SK-N-MC (cell line): ENCODE measurements at regions not wholly inside any gene's neighbourhood (a gene's known extent, or its start where the extent isn't known, plus 50 kb on each side); places are given as distances from the start of the nearest gene placed in this dataset.

ENCODE experiments used
- DNase-seq: peaks from one replicate; pipeline ENCODE4 v3.0.0-alpha.2; 2011; ENCODE audit warnings: low read depth, low spot score
- H3K27ac ChIP-seq: fragments of 200-600 bp; sonication (generic); 2 replicates; pipeline ENCODE4 v1.5.1; 2016; ENCODE audit warnings: mixed run types
- H3K36me3 ChIP-seq: fragments of 200-600 bp; sonication (generic); 2 replicates; pipeline ENCODE4 v1.6.1; 2017; ENCODE audit warnings: antibody characterized with exemption, low read length, mixed read lengths; ENCODE audit not compliant: insufficient read depth
- H3K4me3 ChIP-seq: fragments of 200-600 bp; sonication (generic); 2 replicates; pipeline ENCODE4 v1.5.1; 2016
- H3K9ac ChIP-seq: fragments of 200-600 bp; sonication (generic); 2 replicates; pipeline ENCODE4 v1.8.0; 2017; ENCODE audit warnings: mixed run types, mixed read lengths; ENCODE audit not compliant: insufficient read length
- H3K9me3 ChIP-seq: fragments of 200-600 bp; sonication (generic); 2 replicates; pipeline ENCODE4 v1.6.1; 2017; ENCODE audit warnings: low read depth, mild to moderate bottlenecking, antibody characterized with exemption, low read length, moderate library complexity, mixed read lengths
- EZH2 ChIP-seq: fragments of 200-600 bp; sonication (generic); IDR thresholded peaks from one replicate; pipeline ENCODE4 v1.6.1; 2017; ENCODE audit warnings: antibody characterized with exemption
- FOXP2 ChIP-seq: optimal IDR thresholded peaks from 2 replicates; pipeline ENCODE3; 2011; ENCODE audit warnings: mild to moderate bottlenecking, moderate library complexity; ENCODE audit not compliant: insufficient read depth; ENCODE audit errors: extremely low read length, control extremely low read depth
- POLR2AphosphoS5 ChIP-seq: IDR thresholded peaks from 2 replicates; pipeline ENCODE4 v1.6.1; 2012; ENCODE audit warnings: mild to moderate bottlenecking, low read depth, low read length, borderline replicate concordance

DNA sequence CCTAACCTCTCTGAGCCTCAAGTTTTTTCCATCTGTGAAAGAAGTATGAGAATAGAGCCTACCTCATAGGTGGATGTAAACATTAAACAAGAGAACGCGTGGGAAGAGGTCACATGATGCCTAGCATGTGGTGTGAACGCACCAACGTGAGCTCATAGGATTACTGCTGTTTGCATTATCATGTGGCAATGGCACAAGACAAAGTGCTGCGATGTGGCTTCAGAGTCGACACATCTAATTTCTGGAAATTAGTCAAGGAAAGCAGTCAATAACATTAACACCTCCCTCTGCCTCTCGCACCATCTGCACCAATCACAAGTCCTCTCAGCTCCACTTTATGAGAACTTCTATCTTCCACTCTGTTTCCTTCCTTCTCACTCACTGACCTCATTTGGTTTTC lies 489.7 kb downstream of the COG6 start:
- Histone ChIP-seq H3K4me3 (no peak overlapping the region), H3K9me3 (no peaks in the 10 kb centered on the region), H3K36me3 (no peaks in the 10 kb centered on the region), H3K9ac (no peak overlapping the region), H3K27ac (no peak overlapping the region)
- no peak for TF ChIP-seq EZH2
- no peak for DNase-seq

DNA sequence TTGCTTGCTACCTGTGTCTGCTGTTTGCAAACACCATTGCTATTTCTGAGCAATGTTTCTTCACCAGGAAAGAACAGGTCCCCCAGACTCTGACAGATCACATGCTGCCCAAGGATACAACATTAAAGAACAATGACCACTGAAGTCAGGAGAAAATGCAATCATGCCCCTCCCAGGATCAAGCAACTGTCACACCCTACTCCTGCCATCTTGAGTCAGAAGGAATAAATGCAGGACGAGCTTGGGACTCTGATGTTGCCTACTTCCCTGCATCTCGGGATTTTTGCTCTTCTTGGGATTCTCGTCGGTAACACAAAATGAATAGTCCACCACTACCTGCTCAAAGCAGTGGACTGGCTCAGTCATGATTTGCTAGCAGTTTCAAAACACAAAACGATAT lies 490.6 kb downstream of the COG6 start:
- Histone ChIP-seq H3K9ac (no peak overlapping the region), H3K9me3 (no peaks in the 10 kb centered on the region), H3K27ac (no peak overlapping the region), H3K36me3 (no peaks in the 10 kb centered on the region), H3K4me3 (peak overlapping the region; percentile 57)
- TF ChIP-seq POLR2AphosphoS5 = no peak
- DNase-seq = no peak

DNA sequence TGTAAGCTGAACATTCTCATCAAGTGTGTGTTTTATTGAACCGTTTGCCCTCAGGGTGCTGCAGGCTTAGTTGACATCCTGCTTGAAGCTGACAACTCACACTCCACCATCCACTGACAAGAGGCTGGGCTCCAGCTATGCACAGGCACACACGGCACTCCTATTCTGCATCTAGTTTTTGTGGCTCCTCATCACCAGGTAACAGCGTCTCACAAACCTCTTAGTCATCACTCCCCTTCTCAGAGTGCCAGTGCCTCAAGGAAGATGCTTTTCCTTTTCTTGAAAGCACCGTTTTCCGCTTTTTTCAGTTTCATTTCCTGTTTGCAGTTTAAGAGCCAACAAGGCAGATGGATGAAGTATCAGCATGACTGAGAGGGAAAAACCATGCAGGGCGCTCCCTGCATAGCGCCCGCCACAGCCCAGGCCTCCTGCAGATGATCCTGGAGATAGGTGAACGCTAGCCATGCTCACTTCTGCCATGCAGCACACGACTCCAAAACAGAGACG lies 491.2 kb downstream of the COG6 start:
- no peaks in the 10 kb centered on the region for H3K36me3 ChIP-seq
- no peaks in the 10 kb centered on the region for H3K9me3 ChIP-seq
- peak overlapping the region; percentile 57 for H3K4me3 ChIP-seq
- H3K27ac ChIP-seq = no peak overlapping the region
- no peak for DNase-seq
- TF ChIP-seq FOXP2 = peak; percentile 19
- no peak for TF ChIP-seq EZH2
- no peak overlapping the region for H3K9ac ChIP-seq

DNA sequence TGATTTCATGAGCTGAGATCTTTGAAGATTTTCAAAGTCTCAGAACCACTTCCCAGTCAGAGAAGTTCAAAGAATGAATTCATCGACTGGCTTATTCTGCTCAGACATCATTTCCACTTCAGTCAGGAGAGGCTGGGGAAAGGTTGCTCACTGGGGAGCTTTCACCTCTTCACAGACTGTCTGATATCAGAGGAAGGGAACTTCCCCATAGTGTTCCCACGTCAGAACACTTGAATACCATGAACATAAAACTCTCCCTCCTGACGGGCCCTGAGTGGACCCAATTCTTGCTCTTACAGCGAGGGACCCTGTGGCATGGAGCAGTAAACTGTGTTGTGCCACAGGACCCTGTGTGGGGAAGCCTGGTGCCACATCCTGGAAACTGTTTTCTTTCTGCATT lies 492.6 kb downstream of the COG6 start:
- H3K4me3 ChIP-seq = no peak overlapping the region
- H3K9me3 ChIP-seq = no peaks in the 10 kb centered on the region
- no peak overlapping the region for H3K9ac ChIP-seq
- no peaks in the 10 kb centered on the region for H3K36me3 ChIP-seq
- H3K27ac ChIP-seq = no peak overlapping the region
- no peak for DNase-seq
- TF ChIP-seq POLR2AphosphoS5 (no peak), FOXP2 (no peak), EZH2 (no peak)

DNA sequence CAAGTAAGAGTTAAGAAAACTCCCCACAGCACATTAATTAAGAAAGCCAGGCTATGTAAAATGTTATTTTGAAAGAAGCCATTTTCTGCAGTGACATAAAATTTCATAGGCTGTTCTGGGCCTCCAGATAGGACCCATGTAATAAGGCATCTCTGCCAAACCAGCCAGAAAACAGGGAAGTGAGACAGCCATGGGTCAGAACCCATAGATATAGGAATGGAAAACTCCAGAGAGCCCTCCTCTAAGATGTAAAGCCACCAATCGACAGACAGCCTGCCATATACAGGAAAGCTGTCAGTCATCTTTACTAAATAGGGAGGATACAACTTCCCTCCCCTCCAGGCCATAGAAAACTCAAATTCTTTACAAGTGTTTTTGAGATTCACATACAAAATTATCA lies 493.3 kb downstream of the COG6 start:
- DNase-seq = no peak
- TF ChIP-seq EZH2 = no peak
- TF ChIP-seq FOXP2 = no peak
- no peak for TF ChIP-seq POLR2AphosphoS5
- no peak overlapping the region for H3K4me3 ChIP-seq
- H3K27ac ChIP-seq = no peak overlapping the region
- no peaks in the 10 kb centered on the region for H3K36me3 ChIP-seq
- no peaks in the 10 kb centered on the region for H3K9me3 ChIP-seq
- no peak overlapping the region for H3K9ac ChIP-seq

DNA sequence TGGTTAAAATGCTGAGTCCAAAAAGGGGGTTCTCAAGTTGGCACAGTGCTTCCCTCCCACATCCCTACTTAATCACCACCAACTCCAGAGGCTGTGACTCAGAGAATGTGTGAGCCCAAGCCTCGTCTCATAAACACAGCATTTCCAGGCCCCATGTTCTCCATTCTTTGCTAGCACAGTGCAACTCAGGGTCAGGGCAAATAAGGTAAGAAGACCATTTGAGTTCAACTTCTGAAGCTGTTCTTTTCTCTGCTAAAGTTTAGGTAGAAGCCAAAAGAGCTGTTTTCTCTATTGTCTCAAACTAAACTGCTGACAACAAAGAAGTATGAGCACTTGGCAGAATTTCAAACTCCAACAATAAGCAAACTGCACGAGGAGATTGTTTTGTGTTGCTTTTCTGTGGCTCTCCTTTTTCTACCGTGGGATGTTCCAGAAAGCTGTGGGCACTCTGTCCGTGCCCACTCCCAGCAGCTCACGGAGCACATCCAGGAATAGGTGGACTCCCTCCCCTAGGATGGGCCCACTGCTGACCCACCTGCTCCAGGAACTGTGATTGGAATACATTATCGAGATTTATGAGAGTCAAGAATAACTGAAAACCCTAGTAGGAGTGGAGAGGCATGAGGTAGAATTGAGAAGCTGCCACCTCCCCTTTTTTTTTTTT lies 494.3 kb downstream of the COG6 start:
- no peak overlapping the region for H3K27ac ChIP-seq
- no peak overlapping the region for H3K4me3 ChIP-seq
- H3K9me3 ChIP-seq = no peaks in the 10 kb centered on the region
- no peaks in the 10 kb centered on the region for H3K36me3 ChIP-seq
- no peak overlapping the region for H3K9ac ChIP-seq
- TF ChIP-seq EZH2 (no peak), FOXP2 (no peak), POLR2AphosphoS5 (no peak)
- no peak for DNase-seq

DNA sequence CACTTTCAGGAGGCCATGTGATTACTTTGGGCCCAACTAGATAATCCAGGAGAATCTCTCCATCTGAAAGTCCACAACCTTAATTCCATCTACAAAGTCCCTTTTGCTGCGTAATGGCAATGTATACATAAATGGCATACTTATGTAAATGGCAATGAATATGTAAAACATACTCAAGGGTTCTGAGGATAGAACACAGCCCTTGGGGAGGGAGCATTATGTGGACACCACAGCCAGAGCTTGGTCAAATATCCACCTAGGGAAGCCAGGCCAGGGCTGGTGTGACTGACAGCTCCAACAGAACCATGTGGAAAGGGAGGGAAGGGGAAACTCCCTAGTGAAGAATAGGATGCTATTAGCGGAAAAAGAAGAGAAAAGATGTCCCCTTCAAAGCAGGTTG lies 496.2 kb downstream of the COG6 start:
- no peak overlapping the region for H3K9ac ChIP-seq
- DNase-seq = no peak
- TF ChIP-seq POLR2AphosphoS5 (no peak), EZH2 (no peak), FOXP2 (no peak)
- no peaks in the 10 kb centered on the region for H3K36me3 ChIP-seq
- no peak overlapping the region for H3K4me3 ChIP-seq
- H3K9me3 ChIP-seq = no peaks in the 10 kb centered on the region
- no peak overlapping the region for H3K27ac ChIP-seq

DNA sequence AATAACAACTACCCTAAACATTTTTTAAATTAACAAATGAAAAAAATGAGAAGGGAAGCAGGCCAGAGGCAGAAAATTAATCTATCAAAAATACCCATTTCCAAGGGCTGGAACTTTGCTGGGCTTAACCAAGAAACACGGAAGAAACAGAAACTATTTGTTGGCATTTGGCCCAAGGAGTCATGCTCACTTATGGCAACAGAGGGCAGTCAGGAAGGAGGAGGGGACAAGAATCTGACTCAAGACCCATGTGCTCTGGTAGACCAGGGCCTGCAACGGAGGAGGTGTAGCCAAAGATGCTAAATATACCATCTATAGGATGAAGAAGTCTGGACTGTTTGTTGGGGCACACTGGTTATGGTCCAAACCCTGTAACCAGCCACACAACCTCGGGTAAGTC lies 496.7 kb downstream of the COG6 start:
- H3K9me3 ChIP-seq = no peaks in the 10 kb centered on the region
- H3K9ac ChIP-seq = no peak overlapping the region
- no peaks in the 10 kb centered on the region for H3K36me3 ChIP-seq
- no peak overlapping the region for H3K4me3 ChIP-seq
- no peak for DNase-seq
- TF ChIP-seq EZH2 (no peak), FOXP2 (no peak)
- H3K27ac ChIP-seq = no peak overlapping the region

DNA sequence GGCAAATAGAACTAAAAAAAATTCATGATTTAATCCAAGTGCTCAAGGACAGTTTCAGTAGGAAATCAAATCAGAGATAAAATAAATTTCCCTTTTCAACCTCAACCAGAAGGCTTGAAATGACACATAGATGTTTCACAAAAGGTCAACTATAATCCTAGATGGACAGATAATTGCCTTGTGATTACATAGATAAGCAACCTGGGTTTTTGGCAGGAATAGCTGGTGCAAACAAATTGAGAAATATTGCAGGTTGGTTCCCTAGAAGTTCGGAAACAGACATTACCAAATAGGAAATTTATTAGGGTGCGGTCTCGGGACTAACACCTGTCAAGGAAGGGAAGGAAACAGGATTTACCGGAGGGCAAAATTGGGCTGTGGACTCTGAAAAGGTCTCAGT lies 497.5 kb downstream of the COG6 start:
- H3K27ac ChIP-seq = no peak overlapping the region
- TF ChIP-seq EZH2 (no peak), FOXP2 (no peak), POLR2AphosphoS5 (no peak)
- no peak overlapping the region for H3K9ac ChIP-seq
- H3K4me3 ChIP-seq = no peak overlapping the region
- no peaks in the 10 kb centered on the region for H3K9me3 ChIP-seq
- no peak for DNase-seq
- H3K36me3 ChIP-seq = no peaks in the 10 kb centered on the region

DNA sequence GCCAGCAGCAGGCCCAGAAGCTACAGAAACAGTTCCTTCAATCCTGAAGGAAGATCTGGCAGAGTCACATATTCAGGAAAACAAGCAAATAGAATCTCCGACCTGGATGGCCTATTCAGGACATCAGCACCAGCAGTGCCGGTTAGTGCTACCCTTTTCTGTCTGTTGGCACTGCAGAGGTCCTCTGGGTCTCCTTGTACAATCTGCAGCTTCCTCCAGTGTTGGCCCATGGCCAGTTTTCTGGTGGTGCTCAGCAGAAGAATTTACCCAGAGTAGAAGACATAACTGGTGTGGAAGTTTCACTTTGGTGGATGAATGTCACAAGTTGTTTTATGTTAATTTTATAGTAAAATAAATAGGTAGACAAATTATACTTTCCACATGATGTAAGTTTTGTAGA lies 498.1 kb downstream of the COG6 start:
- Histone ChIP-seq H3K4me3 (no peak overlapping the region), H3K9ac (no peak overlapping the region), H3K9me3 (no peaks in the 10 kb centered on the region), H3K27ac (no peak overlapping the region), H3K36me3 (no peaks in the 10 kb centered on the region)
- TF ChIP-seq EZH2 (no peak), FOXP2 (no peak), POLR2AphosphoS5 (no peak)
- no peak for DNase-seq
